NCI-H187 (cell line): ENCODE measurements at regions not wholly inside any gene's neighbourhood (a gene's known extent, or its start where the extent isn't known, plus 50 kb on each side); places are given as distances from the start of the nearest gene placed in this dataset.
"Not testable (repeated sequence)": the region's sequence is repeated elsewhere in the genome, so short reads cannot be mapped to it uniquely, and the experiment has no call there.

ENCODE experiments used
- DNase-seq, 2 experiments: peaks; one replicate each; lab custom pipeline; 2025; lab: John Stamatoyannopoulos, UW

DNA sequence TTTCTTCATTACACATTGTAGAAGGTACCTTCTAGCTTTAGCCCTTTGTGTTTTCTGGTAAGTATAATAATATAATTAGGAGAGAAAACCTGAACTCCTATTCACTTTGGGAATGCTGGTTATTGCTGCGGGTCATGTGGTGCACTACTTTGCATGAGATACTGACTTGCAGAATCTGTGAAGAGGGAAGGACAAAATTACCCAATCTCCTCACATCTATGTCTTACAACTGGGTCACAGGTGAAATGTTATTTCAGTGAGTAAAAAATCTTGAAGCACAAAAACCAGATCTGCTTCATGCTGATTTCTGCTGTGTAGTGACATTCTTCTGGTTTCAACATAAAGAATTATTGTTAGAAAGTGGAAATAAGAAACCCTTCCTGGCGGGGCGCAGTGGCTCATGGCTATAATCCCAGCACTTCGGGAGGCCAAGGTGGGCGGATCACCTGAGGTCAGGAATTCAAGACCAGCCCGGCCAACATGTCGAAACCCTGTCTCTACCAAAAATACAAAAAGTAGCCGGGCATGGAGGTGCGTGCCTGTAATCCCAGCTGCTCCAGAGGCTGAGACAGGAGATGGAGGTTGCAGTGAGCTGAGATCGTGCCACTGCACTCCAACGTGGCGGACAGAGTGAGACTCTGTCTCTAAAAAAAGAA is 211.0 kb upstream of the REG3G start:
- DNase-seq: no peak

DNA sequence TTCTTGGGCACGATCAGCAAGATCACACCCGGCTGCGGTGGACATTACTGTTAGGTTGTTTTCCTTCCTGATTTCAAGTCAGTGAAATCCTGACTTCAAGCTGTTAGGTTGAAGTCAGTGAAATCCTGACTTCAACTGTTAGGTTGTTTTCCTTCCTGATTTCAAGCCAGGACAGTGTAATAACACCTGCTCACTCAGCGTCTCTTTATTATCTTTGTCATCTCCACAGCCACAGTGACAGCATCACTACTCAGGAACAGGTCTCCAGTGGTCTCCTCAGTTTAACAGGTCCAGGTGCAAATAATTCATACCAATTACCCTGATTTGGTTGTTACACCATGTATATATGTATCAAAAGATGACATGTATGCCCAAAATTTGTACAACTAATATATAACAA is 208.1 kb upstream of the REG3G start:
- no peak for DNase-seq

DNA sequence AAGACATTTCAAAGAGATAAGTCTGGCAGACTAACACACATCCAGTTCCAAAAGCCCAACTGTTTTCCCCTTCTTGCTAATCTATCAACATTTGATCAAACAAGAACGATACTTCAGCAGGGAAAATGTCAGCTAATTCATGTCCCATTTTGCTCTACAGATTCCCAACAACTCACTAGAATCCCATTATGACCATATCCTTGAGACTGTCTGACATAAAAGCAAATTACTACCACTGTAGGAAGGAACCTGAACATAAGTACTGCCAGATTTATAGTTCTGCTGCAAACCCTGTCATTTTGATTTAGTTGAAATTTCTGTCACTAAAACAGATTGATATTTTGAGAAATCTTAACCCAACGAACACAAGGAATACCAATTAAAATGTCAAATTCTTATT is 193.0 kb upstream of the REG3G start:
- DNase-seq: no peak

DNA sequence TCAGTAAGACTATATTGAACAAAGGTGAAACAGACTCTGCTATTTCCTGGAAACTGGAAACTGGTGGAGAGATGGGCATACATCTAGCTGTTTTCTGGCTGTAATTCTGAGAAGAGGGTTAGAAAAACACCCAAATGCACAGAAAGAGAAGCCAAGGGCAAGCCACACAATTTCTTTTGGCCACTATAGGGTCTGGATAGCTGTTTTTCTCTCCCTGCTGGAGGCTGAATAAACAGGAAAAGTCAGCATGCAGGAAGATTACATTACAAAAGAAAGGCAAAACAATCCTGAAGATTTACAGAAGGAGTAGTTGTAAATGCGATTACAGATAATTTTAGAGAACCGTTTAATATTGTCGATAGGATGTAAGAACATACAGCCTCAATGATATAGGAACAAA is 186.2 kb upstream of the REG3G start:
- no peak for DNase-seq

DNA sequence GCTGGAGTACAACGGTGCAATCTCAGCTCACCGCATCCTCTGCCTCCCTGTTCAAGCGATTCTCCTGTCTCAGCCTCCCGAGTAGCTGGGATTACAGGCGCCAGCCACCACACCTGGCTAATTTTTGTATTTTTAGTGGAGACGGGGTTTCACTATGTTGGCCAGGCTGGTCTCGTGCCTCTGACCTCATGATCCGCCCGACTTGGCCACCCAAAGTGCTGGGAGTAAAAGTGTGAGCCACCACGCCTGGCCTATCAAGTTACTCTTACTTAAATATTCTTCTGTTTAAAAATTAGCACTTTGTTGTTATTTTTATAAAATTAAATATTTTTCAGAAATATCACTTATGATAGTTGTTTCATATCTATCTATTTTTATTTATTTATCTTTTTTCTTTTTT is 185.2 kb upstream of the REG3G start:
- DNase-seq: not testable (repeated sequence)

DNA sequence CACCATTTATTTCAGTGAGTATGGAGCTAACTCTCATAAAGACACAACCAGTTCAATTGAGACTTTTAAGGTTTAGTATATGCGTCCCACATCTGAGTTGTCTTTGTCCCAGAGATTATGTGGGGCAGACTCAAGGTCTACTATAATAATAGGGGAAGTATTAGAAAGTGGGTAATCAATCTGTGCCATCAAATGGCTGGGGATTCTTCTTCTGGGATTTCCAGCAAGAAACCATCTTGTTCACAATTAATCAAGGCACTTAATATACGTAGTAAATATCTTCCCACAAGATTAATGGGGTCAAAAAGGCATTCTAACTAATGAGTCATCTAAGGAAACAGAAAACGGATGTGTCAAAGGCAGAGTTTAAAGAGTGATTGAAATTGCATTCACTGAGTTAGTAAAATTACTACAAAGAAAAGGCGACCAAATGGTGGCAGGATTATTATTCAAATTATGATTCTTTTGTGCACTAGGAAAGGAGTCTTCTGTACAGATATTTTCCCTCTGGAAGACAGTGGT is 179.8 kb upstream of the REG3G start:
- no peak for DNase-seq

DNA sequence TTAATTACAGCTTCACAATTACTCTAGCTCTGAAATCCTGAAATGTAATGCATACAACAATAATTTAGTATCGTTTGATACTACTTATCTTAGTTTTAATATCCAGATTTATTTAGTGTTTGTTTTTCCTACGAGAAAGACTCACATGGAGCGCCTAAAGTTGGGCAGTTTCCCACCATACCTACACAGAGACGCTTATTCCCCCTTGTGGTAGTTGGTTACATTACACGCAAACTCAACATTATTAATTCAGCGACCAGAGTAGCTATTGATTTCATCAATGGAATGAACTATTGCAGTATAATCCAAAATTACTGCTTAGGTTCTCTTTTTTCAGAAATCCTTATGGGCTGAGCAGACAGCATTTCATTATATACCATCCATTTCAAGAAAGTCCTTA is 164.0 kb upstream of the REG3G start:
- no peak for DNase-seq

DNA sequence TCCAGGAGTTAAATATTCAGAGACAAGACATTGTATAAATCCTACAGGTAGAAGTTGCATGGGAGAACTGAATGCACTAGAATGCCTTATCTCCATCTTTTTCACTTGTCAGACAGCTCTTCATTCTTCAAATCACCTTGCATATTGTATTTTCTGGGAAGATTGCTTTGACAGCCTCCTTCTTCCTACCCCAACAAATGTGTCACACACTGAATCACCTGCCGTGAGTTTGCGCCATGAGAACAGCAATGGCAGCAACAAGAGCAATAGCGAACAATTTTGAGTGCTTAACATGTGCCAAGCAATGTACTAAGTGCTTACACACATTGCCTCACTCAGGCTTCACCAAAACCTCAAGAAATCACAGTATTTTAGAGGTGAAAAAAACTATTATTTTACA is 161.3 kb upstream of the REG3G start:
- DNase-seq: no peak

DNA sequence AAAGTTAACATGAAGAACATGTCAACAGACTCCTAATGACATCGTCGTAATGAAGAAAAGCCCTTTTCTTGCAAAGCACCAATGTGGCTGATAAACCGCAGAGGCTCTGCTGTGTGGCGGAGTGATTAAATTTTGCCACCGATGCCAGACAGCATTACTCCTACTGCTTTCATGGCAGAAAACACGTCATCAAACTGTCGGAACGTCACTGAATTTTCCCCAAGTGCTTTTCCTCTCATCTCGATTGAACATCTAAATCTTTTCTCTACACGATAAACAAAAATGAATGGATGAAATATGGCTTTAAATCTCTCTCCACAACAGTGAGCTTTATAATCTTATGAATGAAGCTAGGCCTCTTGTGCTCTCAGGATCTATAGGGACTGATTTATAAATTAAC is 159.8 kb upstream of the REG3G start:
- no peak for DNase-seq

DNA sequence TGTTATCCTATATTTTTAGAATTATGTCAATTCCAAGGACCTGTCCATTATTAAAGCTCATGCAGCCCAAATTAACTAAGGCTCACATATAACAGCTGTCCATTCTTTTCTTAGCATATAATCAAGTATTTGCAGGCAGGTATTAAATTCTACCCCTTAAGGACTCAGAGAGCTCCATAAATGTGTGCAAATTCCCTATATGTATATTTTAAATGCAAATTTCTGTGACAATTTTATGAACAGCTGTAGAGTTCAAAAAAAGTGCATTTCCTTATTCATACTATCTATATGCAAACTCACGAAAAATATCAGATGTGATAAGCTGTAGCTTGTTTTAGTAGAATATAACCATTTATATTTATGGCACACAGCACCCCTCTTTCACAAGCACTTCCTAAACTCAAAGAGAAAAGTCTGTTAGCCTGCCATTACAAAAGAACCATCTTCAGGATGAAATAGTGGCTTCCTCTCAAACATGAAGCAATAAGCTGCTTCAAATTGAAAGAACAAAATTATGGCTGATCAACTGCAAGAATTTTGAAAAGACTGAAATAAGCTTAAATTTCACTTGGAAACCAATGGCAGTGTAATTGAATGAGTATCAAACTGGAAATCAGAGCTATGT is 155.0 kb upstream of the REG3G start:
- no peak for DNase-seq

DNA sequence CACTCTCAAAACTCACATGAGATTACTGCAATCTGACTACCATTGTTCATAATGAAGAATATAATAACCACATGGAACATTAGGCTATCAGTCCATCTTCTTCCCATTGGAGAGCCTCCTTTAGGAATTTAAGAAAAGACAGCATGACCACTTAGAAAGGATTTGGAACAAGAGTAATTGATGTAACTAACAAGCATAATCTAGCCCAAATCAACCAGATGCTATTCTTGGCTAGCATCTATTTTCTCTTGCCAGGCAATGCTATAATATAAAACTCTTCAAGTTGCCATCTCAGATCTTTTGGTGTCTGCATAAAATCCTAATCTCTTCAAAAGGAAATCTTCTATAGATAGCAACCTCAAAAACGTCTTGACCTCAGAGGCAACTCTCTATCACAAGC is 152.0 kb upstream of the REG3G start:
- no peak for DNase-seq

DNA sequence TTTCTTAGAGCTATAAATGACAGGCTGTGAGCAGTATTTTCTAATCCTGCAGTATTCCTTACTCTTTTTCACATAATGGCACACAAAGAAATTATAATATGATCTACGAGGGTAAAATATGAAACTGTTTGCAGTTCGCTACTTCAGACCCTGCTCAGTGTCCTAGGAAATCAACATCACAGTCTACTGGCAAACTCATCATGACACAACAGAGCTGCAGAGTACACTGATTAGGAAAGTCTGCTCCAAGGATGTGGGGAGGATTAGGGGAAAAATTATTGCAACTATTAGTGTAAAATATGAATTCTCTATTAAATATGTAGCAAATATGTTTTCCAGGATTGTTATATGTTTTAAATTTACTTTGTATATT is 149.2 kb upstream of the REG3G start:
- no peak for DNase-seq

DNA sequence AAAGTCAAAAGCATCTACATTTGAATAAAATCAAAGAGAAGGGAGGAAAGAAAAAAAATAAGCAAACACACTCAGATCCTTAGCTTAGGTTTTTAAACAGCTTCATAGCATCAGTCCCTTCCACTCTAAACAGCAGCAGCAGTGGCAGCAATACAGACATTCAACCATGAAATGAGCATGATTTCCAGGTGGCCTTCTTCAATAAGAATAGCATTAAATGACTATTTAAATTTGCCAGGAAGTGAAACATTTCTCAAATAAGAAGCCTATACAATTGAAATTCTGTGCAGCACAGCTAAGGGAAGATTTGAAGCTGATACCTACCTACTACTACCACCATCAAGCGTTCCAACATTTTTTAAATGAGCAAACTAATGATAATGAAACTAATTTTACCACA is 138.1 kb upstream of the REG3G start:
- DNase-seq: no peak

DNA sequence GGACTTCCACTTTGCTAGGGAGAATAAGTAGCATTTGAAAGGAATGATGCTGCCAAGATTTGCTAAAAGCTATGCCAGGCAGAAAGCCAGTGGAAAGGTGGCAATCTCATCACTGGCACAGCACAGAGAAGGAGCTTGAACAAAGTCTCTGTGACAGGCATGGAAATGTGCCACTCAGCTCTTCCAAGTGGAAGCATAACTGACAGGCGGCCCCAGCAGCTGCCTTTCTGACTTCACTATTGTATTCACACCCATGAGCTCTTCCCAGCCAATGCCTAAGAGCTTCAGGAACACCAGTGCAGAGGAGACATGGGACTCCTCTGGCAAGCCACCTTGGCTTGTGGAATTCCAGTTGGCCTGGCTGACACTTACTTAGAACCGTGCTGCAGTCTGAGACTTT is 134.6 kb upstream of the REG3G start:
- DNase-seq: no peak

DNA sequence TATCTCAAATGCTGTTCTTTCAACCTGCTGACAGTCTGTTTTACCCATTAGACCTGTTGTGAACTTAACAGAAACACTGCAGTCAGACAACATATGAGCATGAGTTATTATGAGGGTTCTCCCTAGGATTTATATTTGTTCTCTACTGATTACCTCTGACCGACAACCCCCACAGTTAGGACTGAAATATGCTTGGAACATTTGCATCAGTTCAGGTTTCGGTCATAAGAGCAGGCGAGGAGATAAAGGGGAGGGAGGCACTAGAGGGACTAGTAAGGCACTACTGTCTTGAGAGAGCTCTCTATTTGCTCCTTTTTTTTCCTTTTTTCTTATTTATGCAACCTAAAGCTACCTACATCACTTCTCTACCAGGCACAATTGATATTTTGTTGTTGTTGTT is 133.2 kb upstream of the REG3G start:
- no peak for DNase-seq

DNA sequence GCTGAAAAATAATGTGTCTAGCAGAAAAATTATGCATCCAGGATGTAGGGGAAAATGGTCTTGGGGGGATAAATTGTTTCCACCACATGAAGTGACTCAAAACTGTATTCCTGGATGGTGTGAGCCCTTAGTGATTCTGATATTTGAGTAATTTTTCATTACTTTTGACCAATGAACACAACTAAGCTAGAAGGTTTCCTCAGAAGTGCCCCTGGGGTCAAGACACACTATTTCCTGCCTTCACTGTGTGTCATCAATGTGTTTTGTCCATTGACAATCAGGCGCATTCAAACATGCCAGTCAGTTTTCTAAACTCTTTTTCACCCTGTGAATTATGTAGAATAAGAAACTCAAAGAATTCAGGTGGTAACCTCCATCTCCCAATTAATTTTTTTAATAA is 130.5 kb upstream of the REG3G start:
- DNase-seq: no peak

DNA sequence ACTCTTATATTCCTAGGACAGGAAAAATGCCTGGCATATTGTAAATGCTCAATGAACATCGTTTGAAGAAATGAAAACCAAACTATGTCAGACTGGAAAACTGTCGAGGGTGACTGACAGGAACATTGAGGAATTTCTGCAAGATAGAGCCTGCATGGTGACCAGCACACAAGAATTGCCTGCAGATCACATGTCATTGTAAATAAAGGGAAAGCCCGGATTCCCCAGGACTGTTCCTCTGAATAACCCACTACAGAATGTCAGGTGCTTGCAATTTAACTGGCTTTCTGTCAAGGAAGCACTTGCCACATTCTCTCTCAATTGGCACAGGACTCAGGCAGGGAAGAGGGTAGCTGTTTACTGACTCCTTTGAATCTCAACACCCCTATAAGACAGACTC is 129.0 kb upstream of the REG3G start:
- DNase-seq: no peak

DNA sequence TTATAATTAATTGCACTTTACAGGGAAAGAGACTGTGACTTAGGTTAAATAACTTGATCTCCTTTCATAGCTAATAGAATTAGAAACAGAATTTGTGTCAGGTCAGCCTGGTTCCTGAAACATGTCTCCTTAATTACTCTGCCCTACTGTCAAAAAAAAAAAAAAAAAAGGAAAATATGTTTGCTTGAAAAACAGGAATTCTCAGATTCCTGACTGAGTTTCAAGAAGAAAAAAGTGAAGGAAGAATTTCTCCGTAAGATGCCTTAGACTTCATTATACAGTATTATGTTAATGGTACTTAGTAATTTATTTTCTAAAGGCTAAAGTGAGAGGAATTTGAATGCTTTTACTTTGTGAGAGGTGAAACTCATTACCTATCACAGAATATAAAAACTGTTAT is 118.4 kb upstream of the REG3G start:
- DNase-seq: no peak

DNA sequence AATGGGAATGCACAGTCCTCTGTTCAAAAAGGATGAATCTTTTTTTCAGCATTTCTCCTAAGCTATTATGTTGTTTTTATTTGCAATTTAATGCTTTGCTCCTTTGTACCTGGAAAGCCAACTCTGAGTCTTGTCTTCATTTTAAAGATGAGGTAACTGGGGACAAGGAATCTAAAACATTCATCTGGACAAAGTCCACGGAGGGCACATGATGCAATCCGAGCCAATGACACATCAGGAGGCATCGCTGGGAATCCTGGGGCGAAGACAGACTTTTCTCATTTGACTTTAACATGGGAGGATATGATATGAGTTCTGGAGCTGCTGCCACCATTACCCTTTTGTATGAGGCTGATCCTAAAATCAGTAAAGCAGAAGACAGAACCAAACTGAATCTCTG is 116.5 kb upstream of the REG3G start:
- no peak for DNase-seq

DNA sequence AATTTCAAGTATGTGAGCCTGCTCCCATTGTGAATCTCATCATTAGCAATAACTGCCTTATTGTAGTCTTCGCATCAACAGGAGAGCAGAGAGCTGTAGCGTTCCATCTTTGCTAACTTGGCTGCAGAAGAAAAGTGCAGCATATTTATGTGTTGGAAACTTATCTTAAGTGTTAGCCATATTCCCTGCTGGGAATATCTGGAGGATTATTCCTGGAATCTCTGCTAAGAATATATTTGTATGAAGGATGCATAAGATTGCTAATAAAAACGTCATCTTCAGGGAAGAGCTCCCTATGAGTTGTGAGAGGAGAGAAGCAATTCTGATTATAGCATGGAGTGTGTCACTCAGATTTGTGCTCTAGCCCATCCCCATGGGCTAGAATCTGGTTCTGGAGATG is 115.1 kb upstream of the REG3G start:
- no peak for DNase-seq

DNA sequence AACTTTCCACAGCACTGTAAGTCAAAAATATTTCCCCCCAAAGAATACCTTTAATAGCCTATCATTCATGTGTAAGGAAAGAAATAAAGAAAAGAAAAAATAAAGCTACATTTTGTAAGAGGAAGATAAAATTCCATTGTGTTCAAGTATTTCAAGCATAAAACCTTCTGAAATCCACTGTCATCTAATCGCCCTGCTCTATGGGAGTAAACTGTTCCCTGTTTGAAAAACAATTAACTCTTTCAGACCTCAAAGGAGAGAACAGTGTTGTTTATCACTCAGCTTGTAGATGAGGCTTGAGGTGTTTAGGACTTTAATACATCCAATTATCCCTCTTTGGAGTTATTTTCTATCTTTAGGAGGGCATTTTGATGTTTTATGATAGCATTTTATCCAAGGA is 112.2 kb upstream of the REG3G start:
- no peak for DNase-seq

DNA sequence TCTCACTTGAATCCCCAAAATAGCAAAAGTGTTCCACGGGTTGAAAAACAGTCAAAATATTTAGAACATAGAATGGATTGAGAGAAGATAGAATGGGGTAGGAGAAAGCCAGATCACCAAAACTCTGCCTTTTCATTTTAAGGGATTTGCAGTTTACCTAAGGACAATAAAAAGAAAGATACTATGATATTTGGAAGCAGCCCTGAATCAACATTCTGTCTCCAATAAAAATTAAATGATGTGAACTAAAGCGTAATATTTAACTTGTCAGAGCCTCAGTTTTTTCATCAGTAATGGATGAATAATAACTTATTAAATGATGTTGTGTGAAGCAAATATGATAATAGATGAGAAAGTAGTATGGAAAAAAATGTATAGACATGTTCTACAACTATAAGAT is 100.2 kb upstream of the REG3G start:
- no peak for DNase-seq

DNA sequence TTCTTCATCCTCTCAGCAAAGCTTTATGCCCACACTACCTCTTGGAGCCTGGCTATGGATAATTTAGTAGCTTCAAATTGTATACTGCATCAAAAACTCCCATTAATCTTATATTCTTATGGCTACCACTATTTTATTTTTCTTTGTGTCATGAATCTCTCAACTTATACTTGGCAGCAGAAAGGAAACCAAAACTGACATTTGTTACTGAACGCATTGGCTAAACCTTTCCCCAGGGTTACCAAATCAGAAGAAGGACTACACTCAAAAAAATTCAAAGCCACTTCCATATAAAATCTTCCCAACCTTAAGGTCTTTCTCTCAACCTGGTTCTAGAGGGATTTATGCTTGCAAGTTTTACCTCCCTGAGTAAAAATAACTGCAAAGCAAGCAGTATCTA is 97.0 kb upstream of the REG3G start:
- DNase-seq: no peak

DNA sequence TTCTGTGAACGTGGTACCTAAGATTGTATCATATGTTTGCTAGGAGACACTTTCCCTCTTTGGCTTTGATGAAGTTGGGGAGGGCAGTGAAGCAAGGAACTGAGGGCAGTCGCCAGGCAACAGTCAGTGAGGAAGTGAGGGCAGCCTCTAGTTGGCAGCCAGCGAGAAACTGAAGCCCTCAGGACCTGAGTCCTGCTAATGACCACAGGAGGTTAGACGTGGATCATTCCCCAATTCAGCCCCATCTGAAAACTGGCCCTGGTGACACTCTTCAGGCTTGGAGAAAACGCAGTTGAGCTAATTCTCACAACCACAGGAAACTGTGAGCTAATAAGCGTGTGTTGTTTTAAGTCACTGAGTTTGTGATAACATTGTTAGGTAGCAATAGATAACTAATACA is 84.5 kb upstream of the REG3G start:
- DNase-seq: no peak
